ENCODE measurements at regions not wholly inside any gene's neighbourhood (a gene's known extent, or its start where the extent isn't known, plus 50 kb on each side); places are given as distances from the start of the nearest gene placed in this dataset.

DNA sequence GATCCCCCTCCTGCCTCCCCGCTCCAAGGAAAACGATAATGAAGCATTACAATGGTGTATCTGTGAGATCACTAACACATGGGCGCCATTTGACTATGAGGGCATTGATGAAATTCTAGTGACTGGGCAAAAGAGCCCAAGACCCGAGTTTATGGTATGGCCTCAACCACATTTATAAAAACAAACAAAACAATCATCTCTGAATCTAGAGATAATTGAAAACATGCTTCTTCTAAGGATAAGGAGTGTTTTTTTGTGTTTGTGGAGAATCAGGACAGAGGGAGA is 100.9 kb upstream of the SEMA6A start:
- Histone ChIP-seq H3K4me3 (replicated peaks; ENCODE audit: low read depth, low read length) (no peak overlapping the region), H3K27me3 (replicated peaks; ENCODE audit: control insufficient read depth, insufficient read depth, low read length) (no peaks in the 10 kb centered on the region), H3K36me3 (ENCODE audit: control insufficient read depth, insufficient read depth, low read length) (no peaks in the 10 kb centered on the region)
- DNase-seq (ENCODE audit: extremely low read depth, insufficient read length): no peak
- no peak for TF ChIP-seq CTCF (IDR thresholded peaks at IDR 0.05; ENCODE audit: insufficient read depth, low read length, poor library complexity, severe bottlenecking)

GRCh38 chr5:116674881-116675625 is 100.4 kb upstream of the SEMA6A start:
- no peak for TF ChIP-seq CTCF (IDR thresholded peaks at IDR 0.05; ENCODE audit: insufficient read depth, low read length, poor library complexity, severe bottlenecking)
- no peak for DNase-seq (ENCODE audit: extremely low read depth, insufficient read length)
- H3K36me3 ChIP-seq (ENCODE audit: control insufficient read depth, insufficient read depth, low read length): no peaks in the 10 kb centered on the region
- no peak overlapping the region for H3K4me3 ChIP-seq (replicated peaks; ENCODE audit: low read depth, low read length)
- no peaks in the 10 kb centered on the region for H3K27me3 ChIP-seq (replicated peaks; ENCODE audit: control insufficient read depth, insufficient read depth, low read length)

GRCh38 chr5:116673453-116673852 is 98.8 kb upstream of the SEMA6A start:
- Histone ChIP-seq H3K36me3 (ENCODE audit: control insufficient read depth, insufficient read depth, low read length) (no peaks in the 10 kb centered on the region), H3K4me3 (replicated peaks; ENCODE audit: low read depth, low read length) (no peak overlapping the region), H3K27me3 (replicated peaks; ENCODE audit: control insufficient read depth, insufficient read depth, low read length) (no peaks in the 10 kb centered on the region)
- DNase-seq (ENCODE audit: extremely low read depth, insufficient read length): no peak
- no peak for TF ChIP-seq CTCF (IDR thresholded peaks at IDR 0.05; ENCODE audit: insufficient read depth, low read length, poor library complexity, severe bottlenecking)

DNA sequence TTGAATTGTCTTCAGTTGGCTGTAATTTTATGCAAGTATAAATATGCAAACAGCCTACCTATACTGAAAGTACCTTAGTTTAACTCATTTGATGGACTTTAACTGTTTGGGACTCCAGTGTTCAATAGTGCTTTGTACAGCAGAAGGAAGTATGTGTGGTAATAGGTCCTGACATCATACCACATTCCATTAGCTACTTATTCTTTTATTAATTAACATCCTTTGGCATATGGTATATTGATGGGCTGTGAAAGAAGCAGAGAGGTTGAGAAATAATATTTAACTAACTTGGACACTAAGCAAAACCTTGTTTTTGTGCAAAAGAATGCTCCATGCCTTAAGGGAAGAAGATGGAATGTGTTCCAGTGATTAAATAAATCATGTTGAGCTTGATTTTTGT is 97.6 kb upstream of the SEMA6A start:
- Histone ChIP-seq H3K36me3 (ENCODE audit: control insufficient read depth, insufficient read depth, low read length) (no peaks in the 10 kb centered on the region), H3K27me3 (replicated peaks; ENCODE audit: control insufficient read depth, insufficient read depth, low read length) (no peaks in the 10 kb centered on the region), H3K4me3 (replicated peaks; ENCODE audit: low read depth, low read length) (no peak overlapping the region)
- TF ChIP-seq CTCF (IDR thresholded peaks at IDR 0.05; ENCODE audit: insufficient read depth, low read length, poor library complexity, severe bottlenecking): no peak
- no peak for DNase-seq (ENCODE audit: extremely low read depth, insufficient read length)

DNA sequence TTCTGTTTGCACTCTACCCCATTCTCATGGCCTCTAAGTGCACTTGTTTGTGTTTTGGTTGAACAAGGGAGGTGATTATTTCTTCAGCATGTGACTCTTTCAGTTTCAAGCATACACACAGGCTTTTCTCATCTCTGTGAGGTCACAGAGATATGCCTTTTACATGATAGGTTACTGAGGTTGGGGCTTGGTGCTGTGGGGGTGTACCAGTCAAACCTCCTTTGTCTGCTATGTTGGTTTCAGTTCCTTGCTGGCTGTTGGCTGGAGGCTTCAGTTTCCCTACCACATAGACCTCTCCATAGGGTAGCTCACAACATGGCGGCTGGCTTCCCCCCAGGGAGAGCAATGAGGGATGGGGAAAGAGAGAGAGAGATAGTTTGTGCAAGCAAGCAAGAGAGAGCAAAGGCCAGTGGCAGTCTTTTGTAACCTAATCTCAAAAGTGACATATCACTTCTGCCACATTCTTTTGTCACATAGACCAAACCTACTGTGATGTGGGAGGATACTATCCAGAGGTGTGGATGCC is 96.7 kb upstream of the SEMA6A start:
- no peak overlapping the region for H3K4me3 ChIP-seq (replicated peaks; ENCODE audit: low read depth, low read length)
- no peaks in the 10 kb centered on the region for H3K36me3 ChIP-seq (ENCODE audit: control insufficient read depth, insufficient read depth, low read length)
- TF ChIP-seq CTCF (IDR thresholded peaks at IDR 0.05; ENCODE audit: insufficient read depth, low read length, poor library complexity, severe bottlenecking): no peak
- DNase-seq (ENCODE audit: extremely low read depth, insufficient read length): peak; percentile 54
- no peaks in the 10 kb centered on the region for H3K27me3 ChIP-seq (replicated peaks; ENCODE audit: control insufficient read depth, insufficient read depth, low read length)

Data from GM06990 (cell line).